Heart left ventricle (tissue), 13 donors: ENCODE measurements at regions not wholly inside any gene's neighbourhood (a gene's known extent, or its start where the extent isn't known, plus 50 kb on each side); places are given as distances from the start of the nearest gene placed in this dataset.

Experiments used
- CTCF ChIP-seq, 12 donors: fragments of 200-600 bp; sonication (generic) in 4 of 12; IDR thresholded peaks; one replicate each; pipeline versions ENCODE4 v1.5.0 to v1.8.0; 2018 to 2022; ENCODE audit warnings: antibody characterized with exemption in 12 of 12, mild to moderate bottlenecking in 5 of 12
- POLR2A ChIP-seq, 2 donors: fragments of 450-650 bp; IDR thresholded peaks; one replicate each; pipeline ENCODE4 v1.6.1; 2017; ENCODE audit warnings: antibody characterized with exemption in 2 of 2, mild to moderate bottlenecking in 2 of 2, moderate library complexity in 2 of 2
- donor health status: ischemic (EF 13 %, LVEDD 7.1; RV severe dilation, severe dysfunction).
- donor health status: DM: no; HTN: yes; CAD: no.
- donor health status: DM: no; HTN: no; CAD: no.
- donor health status: ischemic (EF 25% LVEDD 6.9; RV normal size, moderate dysfunction).
- donor health status: ischemic (EF 25% LVEDD 5.7; RV mildly dilated, moderate dysfunction).
- donor health status: ischemic (EF 35%, LVEDD 5.7; RV mildly dilated, moderate dysfunction).
- donor health status: nonischemic (EF 11% LVEDD 7.7; RV severe dilation, severe dysfunction).
- donor health status: DM: yes; HTN: yes; CAD: no.
- donor health status: PGD.
- donor health status: ischemic (EF 29% LVEDD 5.4; RV normal size, mild dysfunction).
- donor health status: nonischemic (EF 23%, LVEDD 6.1; RV moderate dilation, normal function).

GRCh38 chr11:88405853-88406252 lies 68.3 kb upstream of the CTSC start:
- no peak for TF ChIP-seq POLR2A (IDR thresholded peaks at IDR 0.05)
- no peak for TF ChIP-seq CTCF (IDR thresholded peaks at IDR 0.05)
